B cell (primary cell): ENCODE measurements at regions not wholly inside any gene's neighbourhood (a gene's known extent, or its start where the extent isn't known, plus 50 kb on each side); places are given as distances from the start of the nearest gene placed in this dataset.

ENCODE experiments used
- EZH2 ChIP-seq: IDR thresholded peaks from 2 replicates; pipeline ENCODE4 v1.6.1; 2012; ENCODE audit warnings: borderline replicate concordance, low read depth, mild to moderate bottlenecking, moderate library complexity, low read length; ENCODE audit not compliant: insufficient read depth, poor library complexity, severe bottlenecking
- TF ChIP-seq, protein P1 (sequence below): fragments of 200-600 bp; IDR thresholded peaks from one replicate; pipeline ENCODE4 v1.8.0; 2022; ENCODE audit warnings: antibody characterized with exemption, mild to moderate bottlenecking

DNA sequence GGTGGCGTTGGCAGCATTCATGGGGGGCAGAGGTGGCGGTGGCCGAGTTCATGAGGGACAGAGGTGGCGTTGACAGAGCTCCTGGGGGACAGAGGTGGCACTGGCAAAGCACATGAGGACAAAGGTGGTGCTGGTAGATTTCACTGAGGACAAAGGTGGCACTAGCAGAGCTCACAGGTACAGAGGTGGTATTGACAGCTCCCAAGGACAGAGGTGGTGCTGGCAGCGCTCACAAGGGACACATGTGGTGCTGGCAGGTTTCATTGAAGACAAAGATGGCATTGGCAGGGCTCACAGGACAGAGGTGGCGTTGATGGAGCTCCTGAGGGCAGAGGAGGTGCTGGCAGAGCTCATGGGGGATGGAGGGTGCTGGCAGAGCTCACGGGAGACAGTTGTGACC, 425.4 kb downstream of the CTTN start:
- TF ChIP-seq, protein P1, sequence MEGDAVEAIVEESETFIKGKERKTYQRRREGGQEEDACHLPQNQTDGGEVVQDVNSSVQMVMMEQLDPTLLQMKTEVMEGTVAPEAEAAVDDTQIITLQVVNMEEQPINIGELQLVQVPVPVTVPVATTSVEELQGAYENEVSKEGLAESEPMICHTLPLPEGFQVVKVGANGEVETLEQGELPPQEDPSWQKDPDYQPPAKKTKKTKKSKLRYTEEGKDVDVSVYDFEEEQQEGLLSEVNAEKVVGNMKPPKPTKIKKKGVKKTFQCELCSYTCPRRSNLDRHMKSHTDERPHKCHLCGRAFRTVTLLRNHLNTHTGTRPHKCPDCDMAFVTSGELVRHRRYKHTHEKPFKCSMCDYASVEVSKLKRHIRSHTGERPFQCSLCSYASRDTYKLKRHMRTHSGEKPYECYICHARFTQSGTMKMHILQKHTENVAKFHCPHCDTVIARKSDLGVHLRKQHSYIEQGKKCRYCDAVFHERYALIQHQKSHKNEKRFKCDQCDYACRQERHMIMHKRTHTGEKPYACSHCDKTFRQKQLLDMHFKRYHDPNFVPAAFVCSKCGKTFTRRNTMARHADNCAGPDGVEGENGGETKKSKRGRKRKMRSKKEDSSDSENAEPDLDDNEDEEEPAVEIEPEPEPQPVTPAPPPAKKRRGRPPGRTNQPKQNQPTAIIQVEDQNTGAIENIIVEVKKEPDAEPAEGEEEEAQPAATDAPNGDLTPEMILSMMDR, result no peak
- TF ChIP-seq EZH2, result no peak
